GM10248 (cell line): ENCODE measurements at regions not wholly inside any gene's neighbourhood (a gene's known extent, or its start where the extent isn't known, plus 50 kb on each side); places are given as distances from the start of the nearest gene placed in this dataset.

Source experiments
- CTCF ChIA-PET: fragments of 300-600 bp; sonication (Branson Sonifier 250); formaldehyde crosslinking; extraction: SDS; loops from one replicate; lab custom pipeline; 2021; ENCODE audit warnings: antibody characterized with exemption; lab: Yijun Ruan, JAX
- POLR2A ChIA-PET: fragments of 350-650 bp; sonication (Branson Sonifier 250); formaldehyde crosslinking; extraction: SDS; loops from one replicate; lab custom pipeline; 2020; ENCODE audit warnings: antibody characterized with exemption; lab: Yijun Ruan, JAX
- DNase-seq: peaks from one replicate; pipeline ENCODE4 v3.0.0; 2012; ENCODE audit errors: extremely low spot score
- TF ChIP-seq, protein P1 (sequence below): IDR thresholded peaks from 2 replicates; pipeline ENCODE4 v1.5.1; 2012; ENCODE audit warnings: mild to moderate bottlenecking, low read depth; ENCODE audit errors: extremely low read depth, missing control alignments, control extremely low read depth

DNA sequence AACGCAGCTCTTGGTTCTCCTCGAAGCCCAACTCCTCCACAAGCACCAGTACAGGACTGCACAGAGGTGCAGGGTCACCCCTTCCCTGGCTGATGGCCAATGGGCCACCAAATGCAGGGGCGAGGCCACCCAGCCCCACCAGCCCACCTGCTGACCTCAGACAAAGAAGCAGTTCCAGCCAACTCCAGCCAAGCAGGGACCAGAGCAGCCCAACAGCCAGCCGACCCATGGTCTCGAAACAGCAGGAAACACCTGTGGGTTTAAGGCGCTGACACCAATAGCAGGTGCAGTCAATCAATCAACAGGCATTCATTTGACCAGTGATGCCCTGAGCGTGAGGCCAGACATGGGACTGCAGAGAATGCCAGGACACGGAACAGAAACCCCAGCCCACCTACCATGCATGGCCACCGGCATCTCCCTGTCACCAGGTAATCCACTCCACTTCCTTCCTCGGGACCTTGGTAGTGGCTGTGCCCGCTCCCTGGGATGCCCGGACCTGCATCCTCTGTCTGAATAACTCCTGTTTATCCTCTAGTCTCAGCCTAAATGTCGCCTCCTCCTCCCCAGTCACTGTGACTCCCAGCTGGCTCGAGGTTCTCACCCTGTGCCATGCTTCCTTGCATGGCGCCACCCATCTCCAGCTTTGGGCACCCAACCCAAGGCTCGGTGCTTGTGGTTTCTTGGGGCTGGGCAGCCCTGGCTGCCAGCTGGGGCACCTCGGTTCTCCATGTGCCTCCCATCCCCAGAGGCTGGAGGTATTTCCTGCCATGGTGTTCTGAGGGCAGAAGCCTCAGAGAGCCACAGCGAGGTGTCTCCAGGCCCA is 1475.4 kb downstream of the BRD1 start:
- ChIA-PET POLR2A (no interaction called here), CTCF (no interaction called here)
- TF ChIP-seq, protein P1, sequence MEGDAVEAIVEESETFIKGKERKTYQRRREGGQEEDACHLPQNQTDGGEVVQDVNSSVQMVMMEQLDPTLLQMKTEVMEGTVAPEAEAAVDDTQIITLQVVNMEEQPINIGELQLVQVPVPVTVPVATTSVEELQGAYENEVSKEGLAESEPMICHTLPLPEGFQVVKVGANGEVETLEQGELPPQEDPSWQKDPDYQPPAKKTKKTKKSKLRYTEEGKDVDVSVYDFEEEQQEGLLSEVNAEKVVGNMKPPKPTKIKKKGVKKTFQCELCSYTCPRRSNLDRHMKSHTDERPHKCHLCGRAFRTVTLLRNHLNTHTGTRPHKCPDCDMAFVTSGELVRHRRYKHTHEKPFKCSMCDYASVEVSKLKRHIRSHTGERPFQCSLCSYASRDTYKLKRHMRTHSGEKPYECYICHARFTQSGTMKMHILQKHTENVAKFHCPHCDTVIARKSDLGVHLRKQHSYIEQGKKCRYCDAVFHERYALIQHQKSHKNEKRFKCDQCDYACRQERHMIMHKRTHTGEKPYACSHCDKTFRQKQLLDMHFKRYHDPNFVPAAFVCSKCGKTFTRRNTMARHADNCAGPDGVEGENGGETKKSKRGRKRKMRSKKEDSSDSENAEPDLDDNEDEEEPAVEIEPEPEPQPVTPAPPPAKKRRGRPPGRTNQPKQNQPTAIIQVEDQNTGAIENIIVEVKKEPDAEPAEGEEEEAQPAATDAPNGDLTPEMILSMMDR, result no peak
- DNase-seq, result no peak

GRCh38 chr22:48351376-48352085 is 1476.1 kb downstream of the BRD1 start:
- no peak for DNase-seq
- TF ChIP-seq, protein P1, result no peak
- ChIA-PET POLR2A (no interaction called here), CTCF (no interaction called here)

DNA sequence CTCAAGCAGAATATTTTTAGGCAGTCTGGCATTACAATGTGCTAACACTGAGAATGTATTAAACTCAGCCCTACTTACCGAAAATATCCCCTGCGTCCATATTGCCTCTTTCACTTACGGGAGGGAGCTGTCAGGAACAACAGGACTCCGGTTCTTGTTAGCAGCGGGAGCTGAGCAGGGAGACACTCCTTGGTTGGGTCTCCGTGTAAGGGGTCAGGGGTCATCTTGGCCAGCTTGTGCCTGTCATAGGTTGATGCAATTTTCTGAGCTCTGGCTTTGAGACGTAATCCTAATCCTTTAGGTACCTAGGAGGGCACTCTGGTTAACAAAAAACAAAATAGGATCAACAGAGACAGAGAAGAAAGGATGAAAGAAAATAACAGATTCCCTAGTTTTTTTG is 1477.2 kb downstream of the BRD1 start:
- CTCF ChIA-PET, result no interaction called here
- DNase-seq, result no peak
- POLR2A ChIA-PET, result no interaction called here
- TF ChIP-seq, protein P1, result no peak

- ChIA-PET CTCF (no interaction called here), POLR2A (no interaction called here)
- no peak for DNase-seq
- TF ChIP-seq, protein P1, result no peak
Observed at GRCh38 chr22:48348855-48349254, 1478.8 kb downstream of the BRD1 start.

- DNase-seq, result no peak
- TF ChIP-seq, protein P1, result no peak
- ChIA-PET CTCF (no interaction called here), POLR2A (no interaction called here)
Observed at GRCh38 chr22:48347311-48347710, 1480.4 kb downstream of the BRD1 start.

DNA sequence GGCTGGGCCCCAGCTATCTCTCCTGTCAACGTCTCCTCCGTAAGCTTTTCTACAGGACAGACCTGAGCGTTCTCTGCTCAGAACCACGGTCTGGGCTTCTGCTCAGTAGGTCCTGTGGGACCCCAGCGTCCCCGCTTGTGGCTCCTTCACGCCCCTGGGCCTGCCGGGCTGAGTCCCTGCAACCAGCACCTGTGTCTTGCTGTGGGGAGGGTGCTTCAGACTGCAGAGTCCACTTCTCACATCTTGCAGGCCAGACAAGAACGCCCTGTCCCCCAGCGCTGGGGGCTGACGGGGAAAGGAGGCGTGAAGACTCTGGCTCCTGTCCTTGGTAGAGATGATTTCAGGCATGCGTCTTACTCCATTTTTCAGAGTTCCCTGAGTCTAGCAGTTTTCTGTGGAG is 1480.8 kb downstream of the BRD1 start:
- CTCF ChIA-PET, result no interaction called here
- DNase-seq, result no peak
- POLR2A ChIA-PET, result no interaction called here
- TF ChIP-seq, protein P1, result no peak
